ENCODE measurements at regions not wholly inside any gene's neighbourhood (a gene's known extent, or its start where the extent isn't known, plus 50 kb on each side); places are given as distances from the start of the nearest gene placed in this dataset.
"Not testable (repeated sequence)": the region's sequence is repeated elsewhere in the genome, so short reads cannot be mapped to it uniquely, and the experiment has no call there.

DNA sequence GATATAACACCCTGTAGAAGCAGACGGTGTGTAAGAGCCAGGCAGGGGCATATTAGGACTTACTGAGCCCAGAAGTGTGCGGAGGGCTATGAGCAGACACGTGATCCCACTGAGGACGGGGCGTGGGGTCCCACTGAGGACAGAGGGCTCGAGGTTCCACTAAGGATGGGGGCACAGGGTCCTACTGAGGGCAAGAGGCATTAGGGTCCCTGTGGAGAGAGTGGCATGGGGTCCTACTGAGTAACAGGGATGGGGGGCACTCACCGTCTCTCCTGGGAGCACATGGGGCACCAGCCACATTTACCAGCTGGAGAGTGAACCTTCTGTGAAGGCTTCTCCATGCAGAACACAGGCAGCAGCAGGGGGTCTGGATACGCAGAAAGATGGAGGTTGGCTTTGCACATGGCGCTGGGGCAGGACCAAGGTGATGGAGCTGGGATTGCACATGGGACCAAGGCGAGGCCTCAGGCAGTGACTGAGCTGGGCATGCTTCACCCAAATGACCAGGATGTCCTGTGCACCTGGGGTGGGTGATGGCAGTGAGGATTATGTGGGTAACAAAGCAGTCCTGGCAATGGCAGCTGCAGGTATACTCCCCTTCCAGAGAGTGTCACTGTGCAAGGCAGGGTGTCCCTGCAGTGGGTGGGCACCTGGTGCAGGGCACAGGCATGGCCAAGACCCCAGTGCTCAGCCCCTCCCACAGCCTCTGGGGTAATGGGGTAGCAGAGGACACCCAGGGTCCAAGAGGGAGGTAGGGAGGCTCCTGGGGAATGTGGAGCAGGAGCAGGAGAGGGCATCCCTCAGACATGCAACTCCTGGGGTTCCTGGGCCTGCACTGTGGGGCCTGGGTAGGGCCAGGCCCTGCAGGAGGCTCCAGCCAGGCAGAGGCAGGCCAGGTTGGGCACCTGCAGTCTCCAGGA lies 278.1 kb downstream of the TCERG1L start:
- DNase-seq: no peak

DNA sequence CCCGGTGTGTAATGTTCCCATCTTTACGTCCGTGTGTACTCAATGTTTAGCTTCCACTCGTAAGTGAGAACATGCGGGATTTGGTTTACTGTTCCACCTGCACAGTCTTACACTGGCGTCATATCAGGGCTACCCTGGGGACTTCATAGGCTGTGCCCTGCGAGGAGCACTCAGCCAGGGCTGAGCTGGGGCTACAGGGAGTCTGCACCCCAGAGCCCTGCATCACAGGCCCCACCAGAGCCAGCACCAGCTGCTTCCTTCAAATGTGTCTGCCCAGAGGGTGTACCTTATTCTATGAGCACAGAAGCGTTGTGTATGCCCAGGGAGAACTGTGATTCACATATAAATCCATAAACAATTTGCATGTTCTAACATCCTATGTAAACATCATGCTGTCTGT lies 277.1 kb downstream of the TCERG1L start:
- DNase-seq: no peak

- DNase-seq: no peak
Observed at GRCh38 chr10:131035779-131036178, 275.7 kb downstream of the TCERG1L start.

GRCh38 chr10:131038056-131038455 lies 273.5 kb downstream of the TCERG1L start:
- no peak for DNase-seq

GRCh38 chr10:131041031-131041430 lies 270.5 kb downstream of the TCERG1L start:
- no peak for DNase-seq

DNA sequence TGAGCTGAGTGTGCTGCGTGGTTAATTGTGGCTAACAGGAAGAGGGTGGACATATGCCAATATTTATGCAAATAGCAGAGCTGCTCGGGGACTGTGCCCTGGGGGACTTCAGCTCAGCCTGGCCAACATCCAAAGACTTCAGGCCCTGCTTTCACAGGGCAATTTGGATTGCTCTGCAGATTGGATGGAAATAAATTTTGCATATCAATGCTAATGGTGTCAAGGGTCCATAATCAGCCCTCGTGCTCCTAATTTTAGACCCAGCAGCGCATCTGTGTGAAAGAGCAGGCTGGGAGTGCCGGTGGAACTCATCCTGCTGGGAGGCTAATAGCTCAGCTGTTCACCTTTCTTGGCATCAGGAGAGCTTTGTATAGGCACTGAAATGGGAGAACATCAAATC lies 270.1 kb downstream of the TCERG1L start:
- no peak for DNase-seq

DNA sequence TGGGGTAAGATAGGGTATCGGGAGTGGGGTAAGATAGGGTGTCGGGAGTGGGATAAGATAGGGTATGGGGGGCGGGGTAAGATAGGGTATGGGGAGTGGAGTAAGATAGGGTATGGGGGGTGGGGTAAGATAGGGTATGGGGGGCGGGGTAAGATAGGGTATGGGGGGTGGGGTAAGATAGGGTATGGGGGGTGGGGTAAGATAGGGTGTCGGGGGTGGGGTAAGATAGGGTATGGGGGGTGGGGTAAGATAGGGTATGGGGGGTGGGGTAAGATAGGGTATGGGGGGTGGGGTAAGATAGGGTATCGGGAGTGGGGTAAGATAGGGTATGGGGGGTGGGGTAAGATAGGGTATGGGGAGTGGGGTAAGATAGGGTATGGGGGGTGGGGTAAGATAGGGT lies 269.5 kb downstream of the TCERG1L start:
- not testable (repeated sequence) for DNase-seq

Data from DMS53 (cell line).